GM18870 (cell line): ENCODE measurements at regions not wholly inside any gene's neighbourhood (a gene's known extent, or its start where the extent isn't known, plus 50 kb on each side); places are given as distances from the start of the nearest gene placed in this dataset.
A peak's percentile ranks its signal among the peaks of the same experiment; 100 is the strongest.
"Not testable (repeated sequence)": the region's sequence is repeated elsewhere in the genome, so short reads cannot be mapped to it uniquely, and the experiment has no call there.

Experiments used
- ATAC-seq: cut with Tn5 transposase; IDR thresholded peaks from one replicate; pipeline ENCODE4 v1.9.1; 2021; ENCODE audit warnings: moderate library complexity; ENCODE audit not compliant: unreplicated experiment

- peak; percentile 84 for ATAC-seq
These were observed 194.0 kb downstream of the FAM181B start for GRCh38 chr11:82539669-82540068.

- ATAC-seq, result no peak
These were observed 197.0 kb downstream of the FAM181B start for GRCh38 chr11:82536706-82537105.

GRCh38 chr11:82533628-82534327, 199.9 kb downstream of the FAM181B start:
- ATAC-seq, result no peak

GRCh38 chr11:82529936-82530335, 203.7 kb downstream of the FAM181B start:
- no peak for ATAC-seq

GRCh38 chr11:82527081-82527584, 206.5 kb downstream of the FAM181B start:
- no peak for ATAC-seq

- ATAC-seq, result no peak
These were observed 210.5 kb downstream of the FAM181B start for GRCh38 chr11:82523141-82523540.

- no peak for ATAC-seq
These were observed 212.2 kb downstream of the FAM181B start for GRCh38 chr11:82521427-82521826.

GRCh38 chr11:82507288-82507687, 226.4 kb downstream of the FAM181B start:
- ATAC-seq, result no peak

GRCh38 chr11:82505379-82505778, 228.3 kb downstream of the FAM181B start:
- no peak for ATAC-seq

- ATAC-seq, result not testable (repeated sequence)
These were observed 232.5 kb downstream of the FAM181B start for GRCh38 chr11:82501174-82501573.

- ATAC-seq, result peak; percentile 76
These were observed 238.7 kb downstream of the FAM181B start for GRCh38 chr11:82494988-82495432.

- no peak for ATAC-seq
These were observed 258.8 kb downstream of the FAM181B start for GRCh38 chr11:82474876-82475275.

- no peak for ATAC-seq
These were observed 268.2 kb downstream of the FAM181B start for GRCh38 chr11:82465481-82465880.

GRCh38 chr11:82462608-82463242, 270.9 kb downstream of the FAM181B start:
- ATAC-seq, result no peak

- no peak for ATAC-seq
These were observed 274.9 kb downstream of the FAM181B start for GRCh38 chr11:82458761-82459160.

GRCh38 chr11:82458147-82458546, 275.5 kb downstream of the FAM181B start:
- no peak for ATAC-seq

- ATAC-seq, result no peak
These were observed 282.7 kb downstream of the FAM181B start for GRCh38 chr11:82450996-82451395.

- no peak for ATAC-seq
These were observed 327.1 kb downstream of the FAM181B start for GRCh38 chr11:82406611-82407010.

- ATAC-seq, result no peak
These were observed 328.2 kb downstream of the FAM181B start for GRCh38 chr11:82405421-82405820.

GRCh38 chr11:82404981-82405380, 328.7 kb downstream of the FAM181B start:
- no peak for ATAC-seq

- no peak for ATAC-seq
These were observed 329.9 kb downstream of the FAM181B start for GRCh38 chr11:82403640-82404305.

GRCh38 chr11:82398300-82398815, 335.3 kb downstream of the FAM181B start:
- no peak for ATAC-seq
